ENCODE measurements at regions not wholly inside any gene's neighbourhood (a gene's known extent, or its start where the extent isn't known, plus 50 kb on each side); places are given as distances from the start of the nearest gene placed in this dataset.

GRCh38 chr22:48372390-48372789 is 1455.3 kb downstream of the BRD1 start:
- Histone ChIP-seq H3K9me3 (ENCODE audit: insufficient read depth, low read depth, low read length) (peaks cover 10% of the 10 kb centered on the region; the same call in 1 of the 2 replicates), H3K4me2 (ENCODE audit: low read depth, low read length, poor library complexity, severe bottlenecking) (no peak overlapping the region), H3K9me2 (replicated peaks; ENCODE audit: low read depth, low read length) (no peaks in the 10 kb centered on the region), H3K79me2 (ENCODE audit: insufficient read depth, low read length) (no peaks in the 10 kb centered on the region), H3K4me1 (ENCODE audit: insufficient read depth, low read length, poor library complexity, severe bottlenecking) (no peaks in the 10 kb centered on the region), H3K36me3 (ENCODE audit: insufficient read depth, low read length) (no peaks in the 10 kb centered on the region), H3K4me3 (ENCODE audit: low read length, poor library complexity, severe bottlenecking) (no peak overlapping the region), H3F3A (ENCODE audit: low read depth) (no peaks in the 10 kb centered on the region), H4K20me1 (ENCODE audit: insufficient read depth, low read length, poor library complexity, severe bottlenecking) (no peaks in the 10 kb centered on the region), H3K27me3 (ENCODE audit: insufficient read depth, low read length, poor library complexity, severe bottlenecking) (no peaks in the 10 kb centered on the region), H3K9ac (ENCODE audit: low read depth, low read length, poor library complexity, severe bottlenecking) (no peak overlapping the region), H2AFZ (ENCODE audit: low read length) (no peak overlapping the region)
- no peak for TF ChIP-seq CTCF (conservative IDR thresholded peaks at IDR 0.05; ENCODE audit: low read length)
- no peak for TF ChIP-seq EZH2phosphoT487 (IDR thresholded peaks at IDR 0.05; ENCODE audit: borderline replicate concordance)

DNA sequence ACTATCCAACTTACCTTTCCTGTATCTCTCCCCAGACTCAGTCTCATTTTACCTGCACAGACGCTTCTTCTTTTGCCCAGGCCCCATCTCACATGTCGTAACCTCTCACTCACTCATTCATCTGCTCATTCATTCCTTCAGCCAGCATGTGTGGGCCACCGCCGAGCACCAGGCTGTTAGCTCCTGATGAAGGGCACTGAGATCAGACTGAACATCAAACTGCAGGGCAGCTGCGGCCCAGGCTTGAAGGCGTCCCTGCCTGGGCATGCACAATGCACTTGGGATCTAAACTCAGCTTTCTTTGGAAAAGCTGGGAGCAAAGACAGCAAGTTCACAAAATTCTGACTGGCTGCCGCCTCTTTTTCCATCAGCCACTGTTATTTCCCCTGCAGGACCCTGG is 1456.3 kb downstream of the BRD1 start:
- Histone ChIP-seq H3K27me3 (ENCODE audit: insufficient read depth, low read length, poor library complexity, severe bottlenecking) (no peaks in the 10 kb centered on the region), H3K9me2 (replicated peaks; ENCODE audit: low read depth, low read length) (no peaks in the 10 kb centered on the region), H3F3A (ENCODE audit: low read depth) (no peaks in the 10 kb centered on the region), H3K9me3 (ENCODE audit: insufficient read depth, low read depth, low read length) (peaks cover 10% of the 10 kb centered on the region; the same call in 1 of the 2 replicates), H3K4me1 (ENCODE audit: insufficient read depth, low read length, poor library complexity, severe bottlenecking) (no peaks in the 10 kb centered on the region), H4K20me1 (ENCODE audit: insufficient read depth, low read length, poor library complexity, severe bottlenecking) (no peaks in the 10 kb centered on the region), H3K36me3 (ENCODE audit: insufficient read depth, low read length) (no peaks in the 10 kb centered on the region), H3K4me3 (ENCODE audit: low read length, poor library complexity, severe bottlenecking) (no peak overlapping the region), H3K79me2 (ENCODE audit: insufficient read depth, low read length) (no peaks in the 10 kb centered on the region), H2AFZ (ENCODE audit: low read length) (no peak overlapping the region), H3K9ac (ENCODE audit: low read depth, low read length, poor library complexity, severe bottlenecking) (no peak overlapping the region), H3K4me2 (ENCODE audit: low read depth, low read length, poor library complexity, severe bottlenecking) (no peak overlapping the region)
- TF ChIP-seq EZH2phosphoT487 (IDR thresholded peaks at IDR 0.05; ENCODE audit: borderline replicate concordance) = no peak
- no peak for TF ChIP-seq CTCF (conservative IDR thresholded peaks at IDR 0.05; ENCODE audit: low read length)

- Histone ChIP-seq H3K9me2 (replicated peaks; ENCODE audit: low read depth, low read length) (no peaks in the 10 kb centered on the region), H3K9me3 (ENCODE audit: insufficient read depth, low read depth, low read length) (peaks cover 10% of the 10 kb centered on the region; the same call in 1 of the 2 replicates), H3F3A (ENCODE audit: low read depth) (no peaks in the 10 kb centered on the region), H3K4me2 (ENCODE audit: low read depth, low read length, poor library complexity, severe bottlenecking) (no peak overlapping the region), H2AFZ (ENCODE audit: low read length) (no peak overlapping the region), H3K36me3 (ENCODE audit: insufficient read depth, low read length) (no peaks in the 10 kb centered on the region), H3K4me3 (ENCODE audit: low read length, poor library complexity, severe bottlenecking) (no peak overlapping the region), H3K79me2 (ENCODE audit: insufficient read depth, low read length) (no peaks in the 10 kb centered on the region), H4K20me1 (ENCODE audit: insufficient read depth, low read length, poor library complexity, severe bottlenecking) (no peaks in the 10 kb centered on the region), H3K27me3 (ENCODE audit: insufficient read depth, low read length, poor library complexity, severe bottlenecking) (no peaks in the 10 kb centered on the region), H3K9ac (ENCODE audit: low read depth, low read length, poor library complexity, severe bottlenecking) (no peak overlapping the region), H3K4me1 (ENCODE audit: insufficient read depth, low read length, poor library complexity, severe bottlenecking) (no peaks in the 10 kb centered on the region)
- TF ChIP-seq CTCF (conservative IDR thresholded peaks at IDR 0.05; ENCODE audit: low read length) = no peak
- no peak for TF ChIP-seq EZH2phosphoT487 (IDR thresholded peaks at IDR 0.05; ENCODE audit: borderline replicate concordance)
Observed at GRCh38 chr22:48370508-48371325, 1457.0 kb downstream of the BRD1 start.
